HK-2 (cell line): ENCODE measurements at regions not wholly inside any gene's neighbourhood (a gene's known extent, or its start where the extent isn't known, plus 50 kb on each side); places are given as distances from the start of the nearest gene placed in this dataset.

Experiments used
- DNase-seq: peaks from one replicate; pipeline ENCODE4 v3.0.0-alpha.2; 2018; ENCODE audit not compliant: unreplicated experiment

GRCh38 chr2:60400462-60401246, 152.8 kb downstream of the BCL11A start:
- no peak for DNase-seq

GRCh38 chr2:60394463-60394862, 159.0 kb downstream of the BCL11A start:
- DNase-seq = no peak

DNA sequence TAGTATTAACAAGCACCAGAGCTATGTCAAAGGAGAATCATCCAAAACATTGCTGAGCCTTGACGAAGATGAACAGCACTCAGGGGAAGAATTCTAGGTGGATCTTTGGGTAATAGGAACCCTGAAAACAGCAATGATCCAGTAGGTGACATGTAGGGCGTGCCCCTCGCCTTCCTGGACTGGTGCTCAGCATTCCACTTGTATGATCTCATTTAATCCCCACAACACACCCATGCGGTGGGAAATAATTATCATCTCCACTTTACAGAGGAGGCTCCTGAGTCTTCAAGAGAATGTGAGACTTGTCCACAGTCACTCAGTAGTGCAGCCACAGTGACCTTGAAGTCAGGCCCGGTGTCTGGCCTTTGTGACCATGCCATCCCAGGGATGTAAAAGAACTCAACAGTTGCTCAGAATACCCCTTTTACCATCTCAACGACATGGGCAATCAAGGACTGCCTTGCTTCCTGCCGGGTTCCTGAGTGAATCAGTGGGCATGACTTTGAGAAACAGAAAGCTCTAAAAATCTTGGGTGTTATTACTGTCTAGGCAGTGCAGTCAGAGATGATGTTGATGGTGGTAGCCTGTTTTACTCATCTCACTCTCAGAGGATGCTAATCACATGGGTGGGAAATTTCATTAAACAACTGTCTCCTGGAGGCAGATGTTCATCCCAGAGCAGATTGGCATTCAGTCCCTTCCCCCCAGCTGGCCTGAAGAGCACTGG, 161.6 kb downstream of the BCL11A start:
- no peak for DNase-seq

DNA sequence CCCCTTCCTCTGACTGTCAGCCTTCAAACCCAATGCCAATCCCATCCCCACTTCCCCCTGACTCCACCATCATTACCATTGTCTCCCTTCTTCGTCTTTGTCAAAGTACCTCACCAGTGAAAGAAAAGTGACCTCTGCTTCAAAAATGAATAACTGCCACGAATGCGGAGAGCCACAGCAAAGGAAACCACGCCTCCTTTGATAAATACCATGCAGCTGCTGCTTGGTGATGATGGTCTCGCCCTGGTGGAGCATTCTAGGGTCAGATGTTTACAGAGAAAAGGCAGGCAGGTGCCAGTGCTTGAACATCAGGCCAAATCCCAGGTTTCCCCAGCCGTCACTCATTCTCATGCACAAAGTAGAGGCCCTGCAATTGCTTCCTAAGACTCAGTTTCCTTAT, 162.2 kb downstream of the BCL11A start:
- no peak for DNase-seq

DNA sequence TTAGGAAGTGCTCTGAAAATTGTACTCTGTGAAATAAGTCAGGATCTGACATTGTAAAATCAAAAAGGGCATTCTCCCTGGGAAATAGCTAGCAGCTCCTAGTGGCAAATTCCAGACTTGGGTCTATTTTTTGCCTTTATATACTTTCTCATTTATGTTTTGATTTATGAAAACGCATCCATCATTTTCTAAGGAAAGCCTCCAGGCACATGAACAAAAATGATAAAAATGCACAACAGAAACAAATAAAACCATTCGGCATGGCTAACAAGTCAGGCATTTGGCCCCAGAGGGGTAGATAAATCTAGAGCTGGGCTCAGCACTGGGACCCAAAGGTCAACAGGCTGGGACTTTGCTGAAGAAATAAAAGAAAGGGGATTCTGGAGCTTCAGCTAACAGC, 167.0 kb downstream of the BCL11A start:
- no peak for DNase-seq

GRCh38 chr2:60385648-60386047, 167.8 kb downstream of the BCL11A start:
- no peak for DNase-seq

DNA sequence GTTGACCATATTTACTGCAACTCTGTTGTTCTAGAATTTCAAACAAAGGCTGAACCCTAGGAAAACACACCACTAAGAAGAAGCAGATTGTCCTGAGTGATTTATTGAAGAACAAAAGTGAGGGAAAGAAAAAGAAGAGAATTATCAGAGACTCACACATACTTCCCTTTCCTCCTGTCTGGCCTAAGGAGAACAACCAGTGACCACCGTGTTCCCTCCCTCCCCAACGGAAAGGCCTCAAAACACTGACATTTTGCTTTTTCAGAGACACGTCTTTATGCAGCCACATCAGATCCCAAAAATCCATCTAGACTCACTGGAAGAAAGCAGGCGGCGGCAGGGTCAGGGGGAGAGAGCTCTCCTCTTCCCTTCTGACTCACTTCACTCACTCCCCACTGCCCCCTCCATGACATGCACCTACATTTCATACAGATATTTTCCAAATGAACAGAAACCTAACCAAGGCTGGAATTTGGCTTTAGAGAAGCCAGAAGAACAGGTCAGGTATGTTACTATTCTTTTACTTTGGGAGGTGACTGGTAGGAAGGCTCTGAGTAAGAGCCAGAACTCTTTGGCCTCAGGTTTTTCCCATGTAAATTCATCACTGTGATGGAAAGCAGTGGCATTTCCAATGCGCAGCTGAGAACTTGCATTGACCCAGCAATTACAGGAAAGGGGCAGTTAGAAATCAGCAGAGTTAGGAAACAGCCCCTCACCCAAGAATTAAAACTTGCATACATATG, 169.9 kb downstream of the BCL11A start:
- no peak for DNase-seq

- DNase-seq = no peak
Observed at GRCh38 chr2:60380411-60380810, 173.0 kb downstream of the BCL11A start.

DNA sequence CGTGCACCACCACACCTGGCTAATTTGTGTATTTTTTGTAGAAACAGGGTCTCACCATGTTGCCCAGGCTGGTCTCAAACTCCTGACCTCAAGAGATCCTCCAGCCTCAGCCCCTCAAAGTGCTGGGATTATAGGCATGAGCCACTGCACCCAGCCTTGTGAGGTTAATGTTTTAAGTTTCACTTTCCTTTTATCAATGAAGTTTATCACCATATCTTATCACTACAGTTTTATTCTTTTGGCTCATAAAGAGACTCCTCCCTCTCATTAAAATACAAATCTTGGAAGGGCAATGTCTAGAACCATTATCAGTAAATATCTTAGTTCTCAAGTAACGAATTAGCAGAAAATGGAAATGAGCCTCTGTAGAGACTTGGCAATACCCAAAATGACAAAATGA, 173.8 kb downstream of the BCL11A start:
- no peak for DNase-seq

DNA sequence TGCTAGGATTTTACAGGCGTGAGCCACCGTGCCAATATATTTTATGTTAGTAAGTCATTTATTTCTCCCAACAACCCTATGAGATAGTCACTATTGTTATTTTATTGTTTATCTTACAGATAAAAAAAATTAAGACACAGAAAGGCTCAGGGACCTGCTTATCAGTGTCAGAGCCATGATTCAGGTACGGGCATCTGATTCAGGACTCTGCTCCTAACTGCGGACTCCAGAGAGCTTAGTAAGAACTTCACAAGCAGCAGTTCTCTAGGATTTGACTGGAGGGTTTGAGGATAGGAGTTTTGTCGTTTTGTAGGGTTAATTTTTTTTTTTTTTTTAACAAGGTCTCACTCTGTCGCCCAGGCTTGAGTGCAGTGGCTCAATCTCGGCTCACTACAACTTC, 174.2 kb downstream of the BCL11A start:
- no peak for DNase-seq

GRCh38 chr2:60377825-60378224, 175.6 kb downstream of the BCL11A start:
- no peak for DNase-seq

- DNase-seq = no peak
Observed at GRCh38 chr2:60376252-60376651, 177.2 kb downstream of the BCL11A start.

DNA sequence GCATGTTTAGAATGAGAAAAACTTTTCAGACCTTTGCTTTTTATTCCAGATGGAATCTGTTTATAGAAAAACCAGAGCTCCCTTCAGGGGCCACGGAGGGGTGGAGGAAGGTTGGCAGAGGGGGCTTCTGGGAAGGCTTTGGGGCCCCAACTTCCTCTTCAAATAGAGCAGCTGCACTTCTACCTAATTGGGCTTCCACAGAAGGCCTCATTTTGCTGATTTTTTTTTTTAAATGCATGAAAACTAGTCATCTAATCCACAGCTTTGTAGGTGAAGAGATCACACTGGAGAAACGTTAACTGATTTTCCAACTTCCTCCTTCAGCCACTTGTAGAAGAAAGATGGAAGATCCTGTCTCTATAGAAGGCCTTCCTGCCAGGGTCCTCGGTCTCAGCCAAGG, 181.8 kb downstream of the BCL11A start:
- DNase-seq = no peak

- no peak for DNase-seq
Observed at GRCh38 chr2:60371219-60371618, 182.2 kb downstream of the BCL11A start.

GRCh38 chr2:60370814-60371213, 182.6 kb downstream of the BCL11A start:
- DNase-seq = no peak

- no peak for DNase-seq
Observed at GRCh38 chr2:60368456-60368855, 185.0 kb downstream of the BCL11A start.

DNA sequence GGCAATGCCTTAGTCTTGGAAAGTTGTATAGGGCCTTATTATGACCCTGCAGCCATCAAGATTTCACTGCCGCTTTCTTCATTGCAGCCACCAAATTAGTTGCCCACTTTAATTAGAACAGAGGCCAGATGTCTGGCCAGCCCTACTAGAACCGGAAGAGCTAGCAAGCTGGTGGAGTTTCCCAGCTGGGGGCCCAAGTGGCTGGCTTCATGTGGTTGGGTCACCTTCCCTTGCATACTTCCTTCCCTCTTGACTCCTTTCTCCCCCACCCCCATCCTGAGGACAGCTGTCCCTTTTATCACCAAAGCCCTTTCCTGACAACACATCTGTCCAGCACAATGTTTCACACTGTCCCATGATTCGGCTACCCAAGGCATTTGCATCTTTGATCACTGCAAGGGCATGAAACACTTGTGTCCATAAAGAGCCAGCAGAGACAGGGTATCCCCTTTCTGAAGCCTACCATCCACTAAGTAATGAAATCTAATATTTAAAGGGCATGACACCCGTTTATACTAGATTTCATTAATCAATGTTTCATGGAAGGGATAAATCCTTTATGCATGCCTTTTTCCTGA, 187.2 kb downstream of the BCL11A start:
- no peak for DNase-seq

DNA sequence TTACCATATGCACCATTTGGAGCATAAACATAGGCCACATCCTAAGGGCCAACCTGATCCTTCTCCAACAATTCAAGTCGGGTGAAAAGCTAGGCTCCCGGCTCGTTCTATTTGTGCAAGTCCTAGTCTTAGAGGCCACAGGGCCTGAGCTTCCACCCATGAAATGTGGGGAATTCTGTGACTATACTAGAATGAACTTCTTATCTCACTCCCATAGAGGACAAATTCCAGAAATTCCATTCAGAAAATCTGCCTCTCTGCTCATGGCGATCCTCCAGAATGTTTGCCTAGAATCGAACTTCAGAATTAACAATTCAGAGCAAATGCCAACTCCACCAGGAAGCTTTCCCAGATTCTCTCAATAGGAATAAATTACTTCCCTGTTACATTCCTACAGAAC, 187.9 kb downstream of the BCL11A start:
- no peak for DNase-seq

DNA sequence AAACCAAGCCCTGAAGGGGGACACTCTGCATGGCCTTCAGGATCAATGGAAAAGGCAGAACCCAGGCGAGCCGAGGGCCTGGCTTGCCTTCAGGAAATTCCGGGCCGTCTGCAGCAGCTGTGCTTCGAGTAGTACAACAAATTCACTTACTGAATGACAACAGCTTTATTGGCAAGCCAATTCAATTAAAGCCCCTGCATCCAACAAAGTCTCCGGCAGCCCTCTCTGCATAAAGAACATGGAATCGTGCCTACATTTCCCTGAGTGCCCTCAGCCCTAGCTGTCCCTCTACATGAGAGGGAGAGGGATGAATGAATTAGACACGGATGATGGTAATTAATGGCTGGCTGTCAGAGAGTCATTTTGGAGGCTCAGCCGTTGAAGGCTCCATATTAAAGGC, 189.0 kb downstream of the BCL11A start:
- DNase-seq = no peak

GRCh38 chr2:60361498-60361897, 192.0 kb downstream of the BCL11A start:
- no peak for DNase-seq

GRCh38 chr2:60359569-60359968, 193.9 kb downstream of the BCL11A start:
- no peak for DNase-seq

- no peak for DNase-seq
Observed at GRCh38 chr2:60358476-60358875, 195.0 kb downstream of the BCL11A start.
